ENCODE measurements at regions not wholly inside any gene's neighbourhood (a gene's known extent, or its start where the extent isn't known, plus 50 kb on each side); places are given as distances from the start of the nearest gene placed in this dataset.

GRCh38 chr12:90020014-90020413 is 311.4 kb upstream of the ATP2B1 start:
- TF ChIP-seq, protein P1, sequence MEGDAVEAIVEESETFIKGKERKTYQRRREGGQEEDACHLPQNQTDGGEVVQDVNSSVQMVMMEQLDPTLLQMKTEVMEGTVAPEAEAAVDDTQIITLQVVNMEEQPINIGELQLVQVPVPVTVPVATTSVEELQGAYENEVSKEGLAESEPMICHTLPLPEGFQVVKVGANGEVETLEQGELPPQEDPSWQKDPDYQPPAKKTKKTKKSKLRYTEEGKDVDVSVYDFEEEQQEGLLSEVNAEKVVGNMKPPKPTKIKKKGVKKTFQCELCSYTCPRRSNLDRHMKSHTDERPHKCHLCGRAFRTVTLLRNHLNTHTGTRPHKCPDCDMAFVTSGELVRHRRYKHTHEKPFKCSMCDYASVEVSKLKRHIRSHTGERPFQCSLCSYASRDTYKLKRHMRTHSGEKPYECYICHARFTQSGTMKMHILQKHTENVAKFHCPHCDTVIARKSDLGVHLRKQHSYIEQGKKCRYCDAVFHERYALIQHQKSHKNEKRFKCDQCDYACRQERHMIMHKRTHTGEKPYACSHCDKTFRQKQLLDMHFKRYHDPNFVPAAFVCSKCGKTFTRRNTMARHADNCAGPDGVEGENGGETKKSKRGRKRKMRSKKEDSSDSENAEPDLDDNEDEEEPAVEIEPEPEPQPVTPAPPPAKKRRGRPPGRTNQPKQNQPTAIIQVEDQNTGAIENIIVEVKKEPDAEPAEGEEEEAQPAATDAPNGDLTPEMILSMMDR (conservative IDR thresholded peaks at IDR 0.05 in 1 of 2, IDR thresholded peaks at IDR 0.05 in 1 of 2; ENCODE audit: extremely low read depth in 1 of 2, insufficient read depth in 1 of 2, low read depth in 1 of 2, low read length in 2 of 2), result no peak
- no peak for TF ChIP-seq EZH2 (IDR thresholded peaks at IDR 0.05; ENCODE audit: borderline replicate concordance, low read length)
